GM12864 (cell line): ENCODE measurements at regions not wholly inside any gene's neighbourhood (a gene's known extent, or its start where the extent isn't known, plus 50 kb on each side); places are given as distances from the start of the nearest gene placed in this dataset.
"Not testable (repeated sequence)": the region's sequence is repeated elsewhere in the genome, so short reads cannot be mapped to it uniquely, and the experiment has no call there.

Source experiments
- DNase-seq: peaks from one replicate; pipeline ENCODE4 v3.0.0-alpha.2; 2011; ENCODE audit warnings: low read depth
- H3K4me3 ChIP-seq: 2 replicates; pipeline ENCODE4 v1.5.1; 2011; ENCODE audit warnings: mild to moderate bottlenecking, low read depth, low read length, control low read depth
- CTCF ChIP-seq: IDR thresholded peaks from 2 replicates; pipeline ENCODE4 v1.5.1; 2011; ENCODE audit warnings: low read depth, mild to moderate bottlenecking, moderate library complexity, low read length, control low read depth, inconsistent platforms; ENCODE audit errors: missing control alignments

GRCh38 chr15:25095179-25095578 is 140.4 kb downstream of the SNRPN start:
- no peak for DNase-seq
- no peak overlapping the region for H3K4me3 ChIP-seq
- no peak for TF ChIP-seq CTCF

- not testable (repeated sequence) for DNase-seq, H3K4me3 ChIP-seq
Measured at GRCh38 chr15:25099966-25100365, 145.2 kb downstream of the SNRPN start.

GRCh38 chr15:25106209-25106608 is 151.4 kb downstream of the SNRPN start:
- TF ChIP-seq CTCF: no peak
- no peak overlapping the region for H3K4me3 ChIP-seq
- no peak for DNase-seq

GRCh38 chr15:25133804-25134203 is 179.0 kb downstream of the SNRPN start:
- no peak overlapping the region for H3K4me3 ChIP-seq
- no peak for DNase-seq
- TF ChIP-seq CTCF: no peak

GRCh38 chr15:25134546-25134945 is 179.8 kb downstream of the SNRPN start:
- DNase-seq: no peak
- no peak overlapping the region for H3K4me3 ChIP-seq
- no peak for TF ChIP-seq CTCF

- no peak for DNase-seq
Measured at GRCh38 chr15:25136119-25136518, 181.3 kb downstream of the SNRPN start.

GRCh38 chr15:25137013-25137412 is 182.2 kb downstream of the SNRPN start:
- TF ChIP-seq CTCF: no peak
- no peak overlapping the region for H3K4me3 ChIP-seq
- no peak for DNase-seq

More at GRCh38 chr15:25136119-25136518, 181.3 kb downstream of the SNRPN start:
- TF ChIP-seq CTCF: peak; percentile 13
- no peak overlapping the region for H3K4me3 ChIP-seq

GRCh38 chr15:25169318-25169717 is 214.5 kb downstream of the SNRPN start:
- no peak overlapping the region for H3K4me3 ChIP-seq

More at GRCh38 chr15:25169318-25169717, 214.5 kb downstream of the SNRPN start:
- no peak for DNase-seq
- no peak for TF ChIP-seq CTCF
